ENCODE measurements at regions not wholly inside any gene's neighbourhood (a gene's known extent, or its start where the extent isn't known, plus 50 kb on each side); places are given as distances from the start of the nearest gene placed in this dataset.

GRCh38 chr7:145645135-145645515 lies 471.5 kb upstream of the CNTNAP2 start:
- Histone ChIP-seq H3K27ac (no peak overlapping the region), H3K9me3 (no peaks in the 10 kb centered on the region), H3K4me3 (no peak overlapping the region), H3K27me3 (no peaks in the 10 kb centered on the region), H3K4me1 (no peaks in the 10 kb centered on the region), H3K36me3 (no peaks in the 10 kb centered on the region)
- intact Hi-C loops (cut with DNase I), result no loop called here
- TF ChIP-seq EP300 (IDR thresholded peaks at IDR 0.05) (no peak), POLR2A (IDR thresholded peaks at IDR 0.05) (no peak), POLR2AphosphoS5 (IDR thresholded peaks at IDR 0.05) (no peak)
- TF ChIP-seq, protein P1, sequence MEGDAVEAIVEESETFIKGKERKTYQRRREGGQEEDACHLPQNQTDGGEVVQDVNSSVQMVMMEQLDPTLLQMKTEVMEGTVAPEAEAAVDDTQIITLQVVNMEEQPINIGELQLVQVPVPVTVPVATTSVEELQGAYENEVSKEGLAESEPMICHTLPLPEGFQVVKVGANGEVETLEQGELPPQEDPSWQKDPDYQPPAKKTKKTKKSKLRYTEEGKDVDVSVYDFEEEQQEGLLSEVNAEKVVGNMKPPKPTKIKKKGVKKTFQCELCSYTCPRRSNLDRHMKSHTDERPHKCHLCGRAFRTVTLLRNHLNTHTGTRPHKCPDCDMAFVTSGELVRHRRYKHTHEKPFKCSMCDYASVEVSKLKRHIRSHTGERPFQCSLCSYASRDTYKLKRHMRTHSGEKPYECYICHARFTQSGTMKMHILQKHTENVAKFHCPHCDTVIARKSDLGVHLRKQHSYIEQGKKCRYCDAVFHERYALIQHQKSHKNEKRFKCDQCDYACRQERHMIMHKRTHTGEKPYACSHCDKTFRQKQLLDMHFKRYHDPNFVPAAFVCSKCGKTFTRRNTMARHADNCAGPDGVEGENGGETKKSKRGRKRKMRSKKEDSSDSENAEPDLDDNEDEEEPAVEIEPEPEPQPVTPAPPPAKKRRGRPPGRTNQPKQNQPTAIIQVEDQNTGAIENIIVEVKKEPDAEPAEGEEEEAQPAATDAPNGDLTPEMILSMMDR (IDR thresholded peaks at IDR 0.05), result no peak
- 90% methylated on average over 6 of the region's 6 CpGs for WGBS, 2 donors
- DNase-seq, result no peak

GRCh38 chr7:145644426-145645134 lies 472.0 kb upstream of the CNTNAP2 start:
- TF ChIP-seq POLR2A (IDR thresholded peaks at IDR 0.05) (no peak), EP300 (IDR thresholded peaks at IDR 0.05) (no peak), POLR2AphosphoS5 (IDR thresholded peaks at IDR 0.05) (no peak)
- TF ChIP-seq, protein P1 (IDR thresholded peaks at IDR 0.05), result no peak
- Histone ChIP-seq H3K36me3 (no peaks in the 10 kb centered on the region), H3K4me3 (no peak overlapping the region), H3K27ac (no peak overlapping the region), H3K4me1 (no peaks in the 10 kb centered on the region), H3K9me3 (no peaks in the 10 kb centered on the region), H3K27me3 (no peaks in the 10 kb centered on the region)
- no peak for DNase-seq
- intact Hi-C loops (cut with DNase I), result no loop called here
- WGBS, 2 donors, result 82 to 88% methylated on average over 9 of the region's 9 CpGs

- WGBS, 2 donors, result 73 to 83% methylated on average over 3 of the region's 3 CpGs
- TF ChIP-seq, protein P1 (IDR thresholded peaks at IDR 0.05), result no peak
- TF ChIP-seq POLR2AphosphoS5 (IDR thresholded peaks at IDR 0.05) (no peak), POLR2A (IDR thresholded peaks at IDR 0.05) (no peak), EP300 (IDR thresholded peaks at IDR 0.05) (no peak)
Measured at GRCh38 chr7:145643981-145644380, 472.6 kb upstream of the CNTNAP2 start.

GRCh38 chr7:145633513-145633912 lies 483.1 kb upstream of the CNTNAP2 start:
- WGBS, 2 donors, result 76 to 90% methylated on average over 2 of the region's 2 CpGs
- intact Hi-C loops (cut with DNase I), result no loop called here
- Histone ChIP-seq H3K9me3 (no peaks in the 10 kb centered on the region), H3K36me3 (no peaks in the 10 kb centered on the region), H3K4me1 (no peaks in the 10 kb centered on the region), H3K27me3 (no peaks in the 10 kb centered on the region), H3K27ac (no peak overlapping the region), H3K4me3 (no peak overlapping the region)
- TF ChIP-seq EP300 (IDR thresholded peaks at IDR 0.05) (no peak), POLR2AphosphoS5 (IDR thresholded peaks at IDR 0.05) (no peak), POLR2A (IDR thresholded peaks at IDR 0.05) (no peak)
- TF ChIP-seq, protein P1 (IDR thresholded peaks at IDR 0.05), result no peak
- no peak for DNase-seq

More at GRCh38 chr7:145643981-145644380, 472.6 kb upstream of the CNTNAP2 start:
- Histone ChIP-seq H3K4me3 (no peak overlapping the region), H3K9me3 (no peaks in the 10 kb centered on the region), H3K27me3 (no peaks in the 10 kb centered on the region), H3K27ac (no peak overlapping the region), H3K4me1 (no peaks in the 10 kb centered on the region), H3K36me3 (no peaks in the 10 kb centered on the region)
- no peak for DNase-seq
- intact Hi-C loops (cut with DNase I), result no loop called here

DNA sequence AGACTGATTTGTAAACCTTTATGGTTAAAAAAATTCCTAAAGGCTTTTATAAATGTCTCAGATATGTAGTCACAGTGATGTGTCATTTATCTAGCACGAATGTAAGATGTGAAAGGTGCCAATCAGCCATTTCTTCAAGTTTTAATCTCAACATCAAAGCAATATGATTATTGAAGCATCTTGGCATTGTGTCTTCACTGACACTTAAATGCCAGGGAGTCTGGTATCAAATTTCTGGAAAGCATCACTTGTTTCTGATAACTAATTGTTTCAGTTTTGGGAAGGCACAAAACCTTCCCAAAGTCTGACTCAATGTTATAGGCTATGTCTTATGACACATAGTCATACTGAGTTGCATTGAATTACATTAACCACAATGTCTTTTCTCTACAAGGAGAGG lies 492.0 kb upstream of the CNTNAP2 start:
- WGBS, 2 donors, result 60 to 81% methylated on average over 1 of the region's 1 CpG
- no peaks in the 10 kb centered on the region for H3K9me3 ChIP-seq

More for the DNA sequence above, 492.0 kb upstream of the CNTNAP2 start:
- H3K27me3 ChIP-seq, result no peaks in the 10 kb centered on the region
- no peaks in the 10 kb centered on the region for H3K4me1 ChIP-seq
- H3K36me3 ChIP-seq, result no peaks in the 10 kb centered on the region
- no peak for DNase-seq
- intact Hi-C loops (cut with DNase I), result no loop called here
- no peak overlapping the region for H3K27ac ChIP-seq
- H3K4me3 ChIP-seq, result no peak overlapping the region
- TF ChIP-seq EP300 (IDR thresholded peaks at IDR 0.05) (no peak), POLR2A (IDR thresholded peaks at IDR 0.05) (no peak), POLR2AphosphoS5 (IDR thresholded peaks at IDR 0.05) (no peak)
- TF ChIP-seq, protein P1 (IDR thresholded peaks at IDR 0.05), result no peak

All from sigmoid colon (tissue), 6 donors.